Immature natural killer cell (primary cell): ENCODE measurements at regions not wholly inside any gene's neighbourhood (a gene's known extent, or its start where the extent isn't known, plus 50 kb on each side); places are given as distances from the start of the nearest gene placed in this dataset.

Experiments
- DNase-seq, 3 donors: peaks; one replicate each; pipeline ENCODE4 v3.0.0; 2022; ENCODE audit warnings: mixed read lengths in 1 of 3
- H3K27ac Mint-ChIP-seq, 6 donors: one replicate each; pipeline ENCODE4 v1.8.0; 2020; ENCODE audit warnings: mixed read lengths in 6 of 6, mild to moderate bottlenecking in 5 of 6, inconsistent platforms in 4 of 6, moderate library complexity in 3 of 6
- H3K27me3 Mint-ChIP-seq, 3 donors: one replicate each; pipeline ENCODE4 v1.8.0; 2020 to 2021; ENCODE audit warnings: low read depth in 3 of 3, mild to moderate bottlenecking in 3 of 3, mixed read lengths in 3 of 3, moderate library complexity in 3 of 3, inconsistent platforms in 1 of 3
- H3K36me3 Mint-ChIP-seq, 3 donors: one replicate each; pipeline ENCODE4 v1.8.0; 2020; ENCODE audit warnings: mixed read lengths in 3 of 3, inconsistent platforms in 2 of 3, mild to moderate bottlenecking in 2 of 3
- H3K4me1 Mint-ChIP-seq, 2 donors: one replicate each; pipeline ENCODE4 v1.8.0; 2020; ENCODE audit warnings: inconsistent platforms in 2 of 2, mild to moderate bottlenecking in 2 of 2, mixed read lengths in 2 of 2, moderate library complexity in 1 of 2
- H3K4me3 Mint-ChIP-seq, 5 donors: one replicate each; pipeline ENCODE4 v1.8.0; 2020; ENCODE audit warnings: mild to moderate bottlenecking in 5 of 5, mixed read lengths in 5 of 5, inconsistent platforms in 3 of 5, moderate library complexity in 3 of 5
- H3K9me3 Mint-ChIP-seq, 6 donors: one replicate each; pipeline ENCODE4 v1.8.0; 2020; ENCODE audit warnings: mild to moderate bottlenecking in 6 of 6, mixed read lengths in 6 of 6, inconsistent platforms in 4 of 6, moderate library complexity in 3 of 6

DNA sequence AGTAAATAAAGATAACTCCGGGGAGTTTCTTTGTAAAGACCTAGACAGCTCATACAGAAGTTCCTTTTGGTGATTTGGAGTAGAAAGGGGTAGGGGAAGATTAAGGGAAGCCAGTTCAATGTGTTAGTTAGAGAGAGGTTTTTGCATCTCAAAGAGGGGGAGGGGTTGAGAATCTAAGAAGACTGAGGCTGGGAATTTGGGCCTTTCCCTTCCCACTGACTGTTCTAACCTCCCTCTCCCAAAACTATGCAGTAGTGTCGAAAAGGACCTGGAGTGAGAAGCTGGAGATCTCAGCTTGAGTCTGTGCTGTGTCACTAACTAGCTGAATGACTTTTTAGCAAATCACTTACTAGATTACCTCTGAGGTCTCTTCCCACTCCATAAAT is 55.7 kb upstream of the CCDC160 start:
- Mint-ChIP-seq H3K4me1 (peaks cover 23 to 29% of the 10 kb centered on the region in 2 donors), H3K27me3 (peaks cover 0 to 17% (median 0%) of the 10 kb centered on the region in 3 donors), H3K4me3 (no peak overlapping the region), H3K9me3 (no peaks in the 10 kb centered on the region), H3K27ac (no peak overlapping the region), H3K36me3 (peaks cover 0 to 4% (median 0%) of the 10 kb centered on the region in 3 donors)
- no peak for DNase-seq

- H3K27me3 Mint-ChIP-seq: peaks cover 0 to 15% (median 0%) of the 10 kb centered on the region in 3 donors
- no peak overlapping the region for H3K4me3 Mint-ChIP-seq
- H3K36me3 Mint-ChIP-seq: peaks cover 0 to 4% (median 0%) of the 10 kb centered on the region in 3 donors
- peaks cover 42 to 49% of the 10 kb centered on the region in 2 donors for H3K4me1 Mint-ChIP-seq
- H3K9me3 Mint-ChIP-seq: no peaks in the 10 kb centered on the region
- DNase-seq: no peak
- H3K27ac Mint-ChIP-seq: no peak overlapping the region
These were observed 53.3 kb upstream of the CCDC160 start for GRCh38 chrX:134183665-134184064.

DNA sequence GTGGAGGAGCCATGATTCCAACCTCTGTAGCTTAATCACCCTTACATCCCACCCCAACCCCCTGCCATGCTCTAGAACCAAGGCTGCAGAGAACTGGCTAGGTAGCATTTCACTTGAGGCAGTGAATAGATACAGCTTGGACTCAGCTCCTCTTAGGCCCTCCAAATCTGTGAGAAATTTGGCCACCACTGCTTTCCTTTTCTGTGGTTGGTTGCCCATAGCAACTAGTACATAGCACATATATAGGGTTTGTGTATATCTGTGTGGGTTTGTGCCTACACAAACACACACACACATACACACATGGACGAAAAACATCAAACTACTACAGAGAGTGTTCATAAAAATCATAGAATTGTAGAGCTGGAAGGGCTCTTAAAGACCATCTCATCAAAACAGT is 52.0 kb upstream of the CCDC160 start:
- Mint-ChIP-seq H3K4me1 (peaks cover 50 to 57% of the 10 kb centered on the region in 2 donors), H3K27ac (peak overlapping the region in 4 of 6 donors; percentile 14 to 78 (median 50)), H3K36me3 (peaks cover 0 to 4% (median 0%) of the 10 kb centered on the region in 3 donors), H3K27me3 (peaks cover 0 to 17% (median 2%) of the 10 kb centered on the region in 3 donors), H3K9me3 (no peaks in the 10 kb centered on the region), H3K4me3 (peak overlapping the region; percentile 34 to 64 (median 42))
- DNase-seq: peak; percentile 18 to 32 (median 26)

- peaks cover 63 to 72% of the 10 kb centered on the region in 2 donors for H3K4me1 Mint-ChIP-seq
- H3K27ac Mint-ChIP-seq: peak overlapping the region; percentile 0 to 78 (median 67)
- DNase-seq: peak; percentile 67 to 71 (median 68)
- no peaks in the 10 kb centered on the region for H3K9me3 Mint-ChIP-seq
- peak overlapping the region; percentile 70 to 90 (median 80) for H3K4me3 Mint-ChIP-seq
- H3K36me3 Mint-ChIP-seq: no peaks in the 10 kb centered on the region
- H3K27me3 Mint-ChIP-seq: peaks cover 0 to 9% (median 3%) of the 10 kb centered on the region in 3 donors
These were observed 50.4 kb upstream of the CCDC160 start for GRCh38 chrX:134186362-134187121.
